Neural cell (in vitro differentiated cells): ENCODE measurements at regions not wholly inside any gene's neighbourhood (a gene's known extent, or its start where the extent isn't known, plus 50 kb on each side); places are given as distances from the start of the nearest gene placed in this dataset.

Experiments used
- CTCF ChIP-seq: fragments of 450-650 bp; IDR thresholded peaks from 2 replicates; pipeline ENCODE4 v1.5.1; 2014; ENCODE audit warnings: antibody characterized with exemption, mild to moderate bottlenecking, moderate library complexity; ENCODE audit not compliant: poor library complexity, severe bottlenecking
- TAF1 ChIP-seq: IDR thresholded peaks from 2 replicates; pipeline ENCODE4 v1.6.1; 2012; ENCODE audit warnings: low read depth

- TF ChIP-seq CTCF (no peak), TAF1 (no peak)
Observed at GRCh38 chr6:148629592-148630465, 117.0 kb upstream of the UST start.
